Effector memory CD8-positive, alpha-beta T cell (primary cell): ENCODE measurements at regions not wholly inside any gene's neighbourhood (a gene's known extent, or its start where the extent isn't known, plus 50 kb on each side); places are given as distances from the start of the nearest gene placed in this dataset.

Experiments used
- ATAC-seq: fragments of 150-1000 bp; cut with Tn5 transposase; replicated peaks from 2 replicates; pipeline ENCODE4 v1.10.0; 2021; ENCODE audit warnings: mild to moderate bottlenecking, moderate library complexity
- DNase-seq, 3 experiments: peaks; one replicate each; pipeline ENCODE4 v3.0.0; 2021
- H3K27ac Mint-ChIP-seq, 2 donors: one replicate each; pipeline ENCODE4 v1.8.0; 2022; ENCODE audit warnings: mild to moderate bottlenecking in 2 of 2, mixed read lengths in 2 of 2, moderate library complexity in 2 of 2
- H3K27me3 Mint-ChIP-seq, 2 donors: one replicate each; pipeline ENCODE4 v1.8.0; 2022; ENCODE audit warnings: mixed read lengths in 2 of 2
- H3K36me3 Mint-ChIP-seq: one replicate; pipeline ENCODE4 v1.8.0; 2022; ENCODE audit warnings: mild to moderate bottlenecking, moderate library complexity, mixed read lengths; ENCODE audit not compliant: insufficient read depth
- H3K4me1 Mint-ChIP-seq, 2 donors: one replicate each; pipeline ENCODE4 v1.8.0; 2022; ENCODE audit warnings: low read depth in 2 of 2, mixed read lengths in 2 of 2
- H3K4me3 Mint-ChIP-seq, 2 donors: one replicate each; pipeline ENCODE4 v1.8.0; 2022; ENCODE audit warnings: mild to moderate bottlenecking in 2 of 2, mixed read lengths in 2 of 2, moderate library complexity in 2 of 2
- H3K9me3 Mint-ChIP-seq, 2 donors: one replicate each; pipeline ENCODE4 v1.8.0; 2022; ENCODE audit warnings: mixed read lengths in 2 of 2

GRCh38 chrX:6810776-6811175, 275.9 kb upstream of the VCX3A start:
- H3K4me3 Mint-ChIP-seq: no peak overlapping the region
- H3K36me3 Mint-ChIP-seq: no peaks in the 10 kb centered on the region
- no peaks in the 10 kb centered on the region for H3K27me3 Mint-ChIP-seq
- no peak for DNase-seq
- H3K27ac Mint-ChIP-seq: no peak overlapping the region
- H3K9me3 Mint-ChIP-seq: no peaks in the 10 kb centered on the region
- no peak for ATAC-seq
- H3K4me1 Mint-ChIP-seq: no peaks in the 10 kb centered on the region

- Mint-ChIP-seq H3K9me3 (no peaks in the 10 kb centered on the region), H3K27ac (no peak overlapping the region), H3K4me3 (no peak overlapping the region), H3K4me1 (no peaks in the 10 kb centered on the region), H3K27me3 (no peaks in the 10 kb centered on the region), H3K36me3 (no peaks in the 10 kb centered on the region)
- ATAC-seq (no peak), DNase-seq (no peak)
Measured at GRCh38 chrX:6803607-6804006, 268.7 kb upstream of the VCX3A start.

DNA sequence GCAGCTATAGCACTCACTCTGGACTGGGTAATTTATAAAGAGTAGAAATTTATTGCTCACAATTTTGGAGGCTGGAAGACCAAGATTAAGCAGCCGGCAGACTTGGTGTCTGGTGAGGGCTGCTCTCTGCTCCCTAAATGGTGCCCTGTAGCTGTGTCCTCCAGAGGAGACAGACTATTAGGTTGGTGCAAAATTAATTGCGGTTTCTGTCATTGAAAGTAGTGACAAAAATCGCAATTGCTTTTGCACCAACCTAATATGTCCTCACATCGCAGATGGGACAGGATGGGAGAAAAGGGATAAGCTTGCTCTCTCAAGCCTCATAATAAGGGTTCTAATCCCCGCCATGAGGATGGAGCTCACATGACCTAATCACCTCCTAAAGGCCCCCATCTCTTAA, 258.1 kb upstream of the VCX3A start:
- H3K4me1 Mint-ChIP-seq: no peaks in the 10 kb centered on the region
- no peak overlapping the region for H3K4me3 Mint-ChIP-seq
- no peak for ATAC-seq
- no peak overlapping the region for H3K27ac Mint-ChIP-seq
- H3K36me3 Mint-ChIP-seq: no peaks in the 10 kb centered on the region
- H3K9me3 Mint-ChIP-seq: peaks cover 0 to 6% of the 10 kb centered on the region in 2 donors
- no peaks in the 10 kb centered on the region for H3K27me3 Mint-ChIP-seq
- DNase-seq: no peak

DNA sequence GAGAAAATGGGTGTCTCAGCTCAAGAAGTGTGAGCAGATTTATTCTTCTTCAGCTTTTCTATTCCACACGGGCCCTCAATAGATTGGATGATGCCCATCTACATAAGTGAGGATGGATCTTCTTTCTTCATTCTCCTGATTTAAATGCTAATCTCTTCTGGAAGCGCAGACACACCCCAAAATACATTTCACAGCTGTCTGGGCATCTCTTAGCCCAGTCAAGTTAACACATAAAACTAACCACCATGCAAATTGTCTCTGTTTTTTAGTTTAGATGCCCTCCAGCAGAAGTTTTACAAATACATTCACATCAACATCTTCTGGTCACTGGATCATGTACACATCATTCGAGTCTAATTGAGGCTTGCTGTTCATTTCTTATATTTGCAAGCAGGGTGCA, 249.0 kb upstream of the VCX3A start:
- ATAC-seq (no peak), DNase-seq (no peak)
- Mint-ChIP-seq H3K4me3 (no peak overlapping the region), H3K4me1 (no peaks in the 10 kb centered on the region), H3K9me3 (no peaks in the 10 kb centered on the region), H3K27ac (no peak overlapping the region), H3K27me3 (no peaks in the 10 kb centered on the region), H3K36me3 (peaks cover 3% of the 10 kb centered on the region)

- Mint-ChIP-seq H3K9me3 (no peaks in the 10 kb centered on the region), H3K4me1 (no peaks in the 10 kb centered on the region), H3K27ac (no peak overlapping the region), H3K4me3 (no peak overlapping the region), H3K36me3 (peaks cover 3% of the 10 kb centered on the region), H3K27me3 (no peaks in the 10 kb centered on the region)
- DNase-seq (no peak), ATAC-seq (no peak)
Measured at GRCh38 chrX:6782831-6783230, 247.9 kb upstream of the VCX3A start.

DNA sequence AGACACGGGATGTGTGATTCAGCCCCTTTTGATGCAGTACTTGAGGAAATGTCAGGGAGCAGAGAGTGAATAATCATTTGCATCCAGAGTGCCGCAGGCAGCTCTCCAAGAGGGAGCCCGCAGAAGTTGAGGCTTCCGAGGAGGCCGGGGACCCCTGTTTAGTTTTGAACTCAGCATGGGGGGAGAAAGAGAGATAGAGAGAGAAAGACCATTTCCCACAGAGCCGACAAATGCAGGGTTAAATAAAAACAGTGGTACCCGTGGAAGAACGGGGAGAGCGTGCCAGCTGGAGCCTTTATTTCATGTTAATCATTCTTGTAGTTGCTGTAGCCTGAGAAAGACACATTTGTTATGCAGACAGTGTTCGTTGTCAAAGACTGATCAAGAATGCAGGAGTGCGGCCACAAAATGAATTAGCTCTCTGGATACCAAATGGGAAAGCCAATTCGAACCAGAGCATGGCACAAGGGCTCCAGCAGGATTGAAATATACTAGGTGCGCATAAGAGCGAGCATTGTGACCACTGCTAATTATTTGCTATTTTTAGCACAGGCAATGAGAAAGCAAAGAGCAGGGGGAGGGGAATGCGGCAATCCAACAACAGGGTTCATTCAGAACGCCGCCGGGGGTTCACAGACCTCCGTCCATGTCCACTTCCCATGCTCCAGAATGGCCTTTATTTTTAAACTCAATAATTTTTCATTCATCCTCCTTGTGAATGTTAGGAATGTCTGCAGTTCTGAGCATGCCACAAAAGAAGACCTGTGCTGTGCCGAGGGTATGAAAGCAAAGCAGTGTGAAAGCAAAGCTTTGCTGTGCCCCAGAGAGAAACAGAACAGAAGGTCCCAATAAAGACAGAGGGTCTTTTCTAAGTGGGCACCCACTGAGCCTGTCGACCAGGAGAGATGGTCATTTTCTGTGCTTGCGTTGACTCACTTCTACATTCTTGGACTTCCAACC, 243.9 kb upstream of the VCX3A start:
- Mint-ChIP-seq H3K4me1 (no peaks in the 10 kb centered on the region), H3K27ac (no peak overlapping the region), H3K4me3 (no peak overlapping the region), H3K36me3 (no peaks in the 10 kb centered on the region), H3K27me3 (no peaks in the 10 kb centered on the region), H3K9me3 (no peaks in the 10 kb centered on the region)
- ATAC-seq (no peak), DNase-seq (no peak)

GRCh38 chrX:6777238-6778002, 242.5 kb upstream of the VCX3A start:
- H3K27ac Mint-ChIP-seq: no peak overlapping the region
- no peak overlapping the region for H3K4me3 Mint-ChIP-seq
- no peak for ATAC-seq
- no peaks in the 10 kb centered on the region for H3K4me1 Mint-ChIP-seq
- no peaks in the 10 kb centered on the region for H3K36me3 Mint-ChIP-seq
- DNase-seq: no peak
- no peaks in the 10 kb centered on the region for H3K27me3 Mint-ChIP-seq
- H3K9me3 Mint-ChIP-seq: no peaks in the 10 kb centered on the region

DNA sequence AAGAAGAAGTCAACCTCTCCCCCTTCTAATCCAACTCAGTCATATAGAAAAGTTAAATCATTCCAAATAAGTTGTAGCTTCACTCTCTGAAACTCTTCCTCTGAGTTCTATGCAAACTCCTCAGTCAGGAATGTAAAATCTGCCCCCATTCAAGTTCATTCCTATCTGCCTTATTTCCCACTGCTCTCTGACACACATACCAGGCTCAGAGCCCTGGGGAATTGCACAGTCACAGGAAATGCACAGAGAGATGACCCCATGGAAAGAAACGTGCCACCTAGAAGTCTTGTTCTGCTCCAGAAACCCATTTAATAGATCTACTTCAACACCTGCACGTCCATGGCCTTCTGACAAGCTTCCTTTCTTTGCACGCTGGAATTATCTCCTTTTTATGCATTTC, 236.0 kb upstream of the VCX3A start:
- no peaks in the 10 kb centered on the region for H3K36me3 Mint-ChIP-seq
- no peak overlapping the region for H3K4me3 Mint-ChIP-seq
- H3K9me3 Mint-ChIP-seq: peaks cover 0 to 2% of the 10 kb centered on the region in 2 donors
- no peaks in the 10 kb centered on the region for H3K4me1 Mint-ChIP-seq
- DNase-seq (no peak), ATAC-seq (no peak)
- H3K27me3 Mint-ChIP-seq: no peaks in the 10 kb centered on the region
- no peak overlapping the region for H3K27ac Mint-ChIP-seq

DNA sequence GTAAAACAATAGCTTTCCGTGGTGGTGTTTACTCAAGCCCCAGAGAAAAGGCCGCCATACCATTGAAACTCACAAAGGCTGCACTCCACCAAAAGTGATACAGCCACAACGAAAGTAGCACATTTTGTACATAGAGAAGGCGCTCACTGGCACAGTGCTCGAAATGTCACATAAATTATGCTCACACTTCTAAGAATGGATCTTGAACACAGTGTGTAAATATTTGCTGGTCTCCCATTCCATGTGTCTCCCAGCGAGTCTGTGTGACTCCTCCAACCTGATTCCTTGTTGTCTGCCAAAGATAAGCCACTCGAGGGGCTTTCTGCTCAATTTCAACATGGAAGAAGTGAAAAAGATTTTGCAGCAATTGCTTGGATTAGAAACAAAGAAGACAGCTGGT, 234.0 kb upstream of the VCX3A start:
- Mint-ChIP-seq H3K4me1 (no peaks in the 10 kb centered on the region), H3K9me3 (peaks cover 0 to 2% of the 10 kb centered on the region in 2 donors), H3K27me3 (no peaks in the 10 kb centered on the region), H3K36me3 (no peaks in the 10 kb centered on the region), H3K4me3 (no peak overlapping the region), H3K27ac (no peak overlapping the region)
- ATAC-seq (no peak), DNase-seq (no peak)

DNA sequence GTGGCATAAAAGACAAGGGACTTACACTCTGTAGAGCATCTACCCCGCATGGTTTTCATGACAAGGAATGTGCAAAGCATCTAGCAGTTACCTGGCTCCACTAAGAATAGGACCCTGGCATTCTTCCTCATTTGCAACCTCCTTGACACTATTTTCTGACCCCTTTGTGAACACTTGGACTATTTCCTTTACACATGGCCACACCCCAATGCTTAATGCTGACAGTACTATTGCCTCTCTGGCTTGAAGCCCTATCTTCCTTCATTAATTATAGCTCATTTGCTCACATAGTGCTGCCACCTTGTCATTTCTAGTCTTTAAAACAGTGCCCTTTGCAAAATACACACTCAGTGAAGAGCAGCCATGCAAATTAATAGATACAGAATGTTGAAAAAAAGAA, 226.3 kb upstream of the VCX3A start:
- no peak overlapping the region for H3K27ac Mint-ChIP-seq
- no peaks in the 10 kb centered on the region for H3K4me1 Mint-ChIP-seq
- H3K36me3 Mint-ChIP-seq: no peaks in the 10 kb centered on the region
- H3K9me3 Mint-ChIP-seq: peaks cover 0 to 5% of the 10 kb centered on the region in 2 donors
- H3K4me3 Mint-ChIP-seq: no peak overlapping the region
- DNase-seq (no peak), ATAC-seq (no peak)
- H3K27me3 Mint-ChIP-seq: no peaks in the 10 kb centered on the region

DNA sequence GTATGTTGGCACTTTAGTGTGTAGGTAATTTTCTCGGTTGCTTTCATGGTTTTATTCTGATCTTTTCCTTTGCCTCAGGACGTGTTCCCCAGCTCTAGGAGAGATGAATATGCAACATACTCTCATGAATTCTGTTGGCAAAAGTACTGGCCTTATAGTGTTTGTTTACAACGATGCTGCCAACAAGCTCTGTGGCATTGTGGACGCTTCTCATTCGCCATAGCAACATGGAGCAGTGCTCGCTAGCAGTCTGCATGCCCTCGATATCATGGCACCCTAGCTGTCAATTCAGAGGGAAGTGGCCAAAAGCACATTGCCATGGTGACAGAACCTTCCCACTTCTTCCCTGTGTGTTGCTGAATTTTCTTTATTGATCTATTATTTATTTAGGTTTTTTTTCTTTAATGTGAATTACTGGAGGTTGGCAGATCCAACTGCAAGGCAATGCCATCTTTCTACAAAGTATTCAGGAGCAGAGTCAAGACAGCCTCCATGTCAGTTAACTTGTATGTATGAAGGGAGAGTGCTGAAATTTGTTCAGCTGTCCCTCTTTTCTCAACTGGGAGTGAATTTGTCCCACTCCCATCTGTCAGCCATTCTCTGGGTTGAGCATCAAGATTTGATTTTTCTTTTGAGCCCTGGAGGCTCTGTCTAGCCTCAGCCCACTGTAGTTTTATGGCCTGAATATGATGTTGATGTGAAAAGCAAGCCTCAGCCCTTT, 224.9 kb upstream of the VCX3A start:
- no peak overlapping the region for H3K4me3 Mint-ChIP-seq
- H3K27me3 Mint-ChIP-seq: no peaks in the 10 kb centered on the region
- no peak for ATAC-seq
- H3K36me3 Mint-ChIP-seq: no peaks in the 10 kb centered on the region
- peaks cover 5 to 12% of the 10 kb centered on the region in 2 donors for H3K9me3 Mint-ChIP-seq
- DNase-seq: no peak
- H3K4me1 Mint-ChIP-seq: no peaks in the 10 kb centered on the region
- H3K27ac Mint-ChIP-seq: no peak overlapping the region

- peaks cover 5 to 12% of the 10 kb centered on the region in 2 donors for H3K9me3 Mint-ChIP-seq
- DNase-seq (no peak), ATAC-seq (no peak)
- no peaks in the 10 kb centered on the region for H3K36me3 Mint-ChIP-seq
- no peaks in the 10 kb centered on the region for H3K27me3 Mint-ChIP-seq
- H3K27ac Mint-ChIP-seq: no peak overlapping the region
- H3K4me3 Mint-ChIP-seq: no peak overlapping the region
- no peaks in the 10 kb centered on the region for H3K4me1 Mint-ChIP-seq
Measured at GRCh38 chrX:6758234-6758633, 223.3 kb upstream of the VCX3A start.

DNA sequence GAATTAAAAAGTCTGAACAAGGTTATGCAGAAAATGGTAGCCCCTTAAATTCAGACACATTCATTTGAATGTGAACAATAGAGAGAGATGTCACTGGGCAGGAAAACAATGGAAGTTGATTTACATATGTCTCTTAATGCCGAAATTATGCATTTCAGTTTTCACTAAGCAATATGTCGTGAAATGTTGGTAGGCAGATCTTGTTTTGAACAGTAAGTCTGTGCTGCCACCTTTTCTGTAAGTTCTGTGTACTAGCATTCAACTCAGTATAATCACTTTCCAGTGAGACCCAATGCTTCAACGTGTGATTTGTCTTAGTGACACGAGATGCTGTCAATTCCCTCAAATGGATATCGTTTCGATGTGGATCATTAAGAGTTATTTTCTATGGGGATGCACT, 222.7 kb upstream of the VCX3A start:
- H3K36me3 Mint-ChIP-seq: no peaks in the 10 kb centered on the region
- no peaks in the 10 kb centered on the region for H3K4me1 Mint-ChIP-seq
- no peak for DNase-seq
- H3K4me3 Mint-ChIP-seq: no peak overlapping the region
- no peak overlapping the region for H3K27ac Mint-ChIP-seq
- no peak for ATAC-seq
- no peaks in the 10 kb centered on the region for H3K27me3 Mint-ChIP-seq
- H3K9me3 Mint-ChIP-seq: peaks cover 5 to 12% of the 10 kb centered on the region in 2 donors
